WTC11 (cell line): ENCODE measurements at regions not wholly inside any gene's neighbourhood (a gene's known extent, or its start where the extent isn't known, plus 50 kb on each side); places are given as distances from the start of the nearest gene placed in this dataset.

ENCODE experiments used
- HMGXB4 ChIP-seq: sonication (generic); formaldehyde crosslinking; IDR thresholded peaks from 2 replicates; pipeline ENCODE4 v1.8.1; 2023; ENCODE audit warnings: mild to moderate bottlenecking, moderate library complexity, missing genetic modification reagents
- NFE2L1 ChIP-seq: sonication (generic); formaldehyde crosslinking; IDR thresholded peaks from 2 replicates; pipeline ENCODE4 v1.8.1; 2023; ENCODE audit warnings: missing genetic modification reagents
- PRRX2 ChIP-seq: fragments of 250-450 bp; sonication (Bioruptor Pico); IDR thresholded peaks from 2 replicates; pipeline ENCODE4 v1.8.0; 2021; ENCODE audit warnings: mild to moderate bottlenecking
- SP1 ChIP-seq: sonication (generic); formaldehyde crosslinking; conservative IDR thresholded peaks from 2 replicates; pipeline ENCODE4 v1.8.1; 2022; ENCODE audit warnings: missing genetic modification reagents
- TF ChIP-seq, protein P1 (sequence below): fragments of 200-600 bp; IDR thresholded peaks from 2 replicates; pipeline ENCODE4 v1.8.0; 2022; ENCODE audit warnings: antibody characterized with exemption

DNA sequence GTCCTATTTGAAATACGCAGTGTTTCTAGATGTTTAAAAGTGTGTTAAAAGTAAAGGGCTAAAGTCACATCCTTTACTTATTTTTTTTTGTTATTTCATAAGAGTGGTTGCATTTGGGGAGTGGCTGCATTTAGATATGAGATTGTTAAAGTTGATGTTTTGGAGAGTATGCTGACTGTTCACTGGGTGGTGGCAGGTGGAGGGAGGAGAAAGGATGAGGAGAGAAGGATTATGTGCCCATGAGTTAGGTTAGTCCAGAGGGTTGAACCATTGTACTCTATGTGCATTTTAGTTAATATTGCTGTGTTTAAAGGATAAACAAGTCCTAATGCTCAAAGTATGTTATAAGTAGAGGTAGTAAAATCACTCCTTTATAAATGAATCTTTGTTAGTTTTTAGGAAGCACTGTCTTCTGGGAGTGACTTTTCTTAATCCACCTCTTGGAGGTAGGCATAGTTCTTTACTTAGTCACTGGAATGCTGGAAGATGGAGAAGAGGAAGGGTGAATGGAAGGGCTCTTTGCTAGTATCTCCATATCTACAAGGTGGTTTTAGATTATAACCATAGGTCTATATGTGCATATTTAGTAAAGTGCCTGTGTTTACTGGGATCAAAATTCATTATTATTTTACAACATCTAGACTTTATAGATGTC, 332.3 kb downstream of the NPR3 start:
- TF ChIP-seq HMGXB4 (CRISPR knock-in tag), result no peak
- no peak for TF ChIP-seq SP1 (CRISPR knock-in tag)
- TF ChIP-seq, protein P1, sequence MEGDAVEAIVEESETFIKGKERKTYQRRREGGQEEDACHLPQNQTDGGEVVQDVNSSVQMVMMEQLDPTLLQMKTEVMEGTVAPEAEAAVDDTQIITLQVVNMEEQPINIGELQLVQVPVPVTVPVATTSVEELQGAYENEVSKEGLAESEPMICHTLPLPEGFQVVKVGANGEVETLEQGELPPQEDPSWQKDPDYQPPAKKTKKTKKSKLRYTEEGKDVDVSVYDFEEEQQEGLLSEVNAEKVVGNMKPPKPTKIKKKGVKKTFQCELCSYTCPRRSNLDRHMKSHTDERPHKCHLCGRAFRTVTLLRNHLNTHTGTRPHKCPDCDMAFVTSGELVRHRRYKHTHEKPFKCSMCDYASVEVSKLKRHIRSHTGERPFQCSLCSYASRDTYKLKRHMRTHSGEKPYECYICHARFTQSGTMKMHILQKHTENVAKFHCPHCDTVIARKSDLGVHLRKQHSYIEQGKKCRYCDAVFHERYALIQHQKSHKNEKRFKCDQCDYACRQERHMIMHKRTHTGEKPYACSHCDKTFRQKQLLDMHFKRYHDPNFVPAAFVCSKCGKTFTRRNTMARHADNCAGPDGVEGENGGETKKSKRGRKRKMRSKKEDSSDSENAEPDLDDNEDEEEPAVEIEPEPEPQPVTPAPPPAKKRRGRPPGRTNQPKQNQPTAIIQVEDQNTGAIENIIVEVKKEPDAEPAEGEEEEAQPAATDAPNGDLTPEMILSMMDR, result no peak
- TF ChIP-seq PRRX2 (CRISPR knock-in tag), result no peak
- no peak for TF ChIP-seq NFE2L1 (CRISPR knock-in tag)
